ENCODE measurements at regions not wholly inside any gene's neighbourhood (a gene's known extent, or its start where the extent isn't known, plus 50 kb on each side); places are given as distances from the start of the nearest gene placed in this dataset.
"Not testable (repeated sequence)": the region's sequence is repeated elsewhere in the genome, so short reads cannot be mapped to it uniquely, and the experiment has no call there.

DNA sequence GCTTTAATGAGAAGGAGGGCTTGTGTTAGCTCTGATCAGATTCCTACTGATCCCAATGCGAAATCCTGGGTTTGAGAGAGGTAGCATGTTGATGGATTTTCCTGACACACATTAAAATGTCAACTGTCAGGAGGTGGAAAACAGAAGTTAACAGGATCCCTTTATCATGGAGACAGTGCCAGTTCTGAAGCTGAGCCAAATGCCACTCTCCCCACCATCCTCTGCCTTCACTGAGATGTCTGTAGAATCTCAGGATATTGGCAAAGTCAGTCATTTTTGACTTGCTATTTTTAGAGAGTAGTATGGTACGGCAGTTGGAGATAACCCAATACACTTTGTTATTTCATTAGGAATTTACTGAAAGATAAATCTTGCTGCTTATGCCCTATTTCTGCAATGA lies 1816.2 kb upstream of the FLRT2 start:
- H3K9ac ChIP-seq (ENCODE audit: low read length) = no peak overlapping the region
- no peaks in the 10 kb centered on the region for H3K4me1 ChIP-seq (ENCODE audit: control insufficient read depth, insufficient read depth, low read length)
- no peaks in the 10 kb centered on the region for H3K9me3 ChIP-seq (ENCODE audit: control insufficient read depth, low read length)
- no peaks in the 10 kb centered on the region for H3K27me3 ChIP-seq (replicated peaks; ENCODE audit: control insufficient read depth, insufficient read depth, low read length)
- H3K36me3 ChIP-seq (ENCODE audit: control insufficient read depth, insufficient read depth, low read length, severe bottlenecking) = no peaks in the 10 kb centered on the region
- no peak for DNase-seq (ENCODE audit: low read depth)
- H3K4me3 ChIP-seq (ENCODE audit: low read length) = no peak overlapping the region

DNA sequence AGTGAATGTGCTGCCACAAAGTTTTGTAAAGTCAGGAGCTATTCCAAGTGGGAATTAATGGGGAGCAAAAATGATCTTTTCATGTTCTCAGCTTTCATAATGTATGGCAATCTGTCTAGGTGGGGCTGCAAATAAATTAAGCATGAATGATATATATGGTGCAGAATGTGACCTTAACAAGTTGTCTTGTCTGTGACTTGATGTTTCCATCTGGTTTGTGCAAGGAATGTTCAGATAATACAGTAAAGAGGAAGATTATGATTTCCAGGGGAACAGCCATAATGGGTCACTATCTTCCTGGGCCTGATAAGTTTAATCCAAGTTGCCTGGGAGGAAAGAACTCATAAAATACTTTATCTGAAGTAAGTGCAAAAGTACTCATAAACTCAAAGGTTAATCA lies 1815.8 kb upstream of the FLRT2 start:
- no peak overlapping the region for H3K4me3 ChIP-seq (ENCODE audit: low read length)
- no peaks in the 10 kb centered on the region for H3K36me3 ChIP-seq (ENCODE audit: control insufficient read depth, insufficient read depth, low read length, severe bottlenecking)
- no peak for DNase-seq (ENCODE audit: low read depth)
- no peaks in the 10 kb centered on the region for H3K4me1 ChIP-seq (ENCODE audit: control insufficient read depth, insufficient read depth, low read length)
- no peaks in the 10 kb centered on the region for H3K9me3 ChIP-seq (ENCODE audit: control insufficient read depth, low read length)
- H3K9ac ChIP-seq (ENCODE audit: low read length) = no peak overlapping the region
- no peaks in the 10 kb centered on the region for H3K27me3 ChIP-seq (replicated peaks; ENCODE audit: control insufficient read depth, insufficient read depth, low read length)

DNA sequence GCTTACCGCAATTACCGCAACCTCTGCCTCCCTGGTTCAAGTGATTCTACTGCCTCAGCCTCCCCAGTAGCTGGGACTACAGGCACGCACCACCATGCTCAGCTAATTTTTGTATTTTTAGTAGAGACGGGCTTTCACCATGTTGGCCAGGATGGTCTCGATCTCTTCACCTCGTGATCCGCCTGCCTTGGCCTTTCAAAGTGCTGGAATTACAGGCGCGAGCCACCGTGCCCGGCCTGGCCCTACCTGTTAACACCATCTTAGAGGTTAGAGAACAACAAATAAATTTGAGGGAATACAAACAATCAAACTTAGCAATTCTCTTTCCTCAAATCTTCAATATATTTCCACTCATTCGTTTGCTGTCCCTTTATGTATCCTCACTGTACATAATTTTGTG lies 1810.5 kb upstream of the FLRT2 start:
- not testable (repeated sequence) for H3K36me3 ChIP-seq (ENCODE audit: control insufficient read depth, insufficient read depth, low read length, severe bottlenecking); H3K27me3 ChIP-seq (replicated peaks; ENCODE audit: control insufficient read depth, insufficient read depth, low read length); H3K4me1 ChIP-seq (ENCODE audit: control insufficient read depth, insufficient read depth, low read length); DNase-seq (ENCODE audit: low read depth); H3K9ac ChIP-seq (ENCODE audit: low read length); H3K4me3 ChIP-seq (ENCODE audit: low read length); H3K9me3 ChIP-seq (ENCODE audit: control insufficient read depth, low read length)

DNA sequence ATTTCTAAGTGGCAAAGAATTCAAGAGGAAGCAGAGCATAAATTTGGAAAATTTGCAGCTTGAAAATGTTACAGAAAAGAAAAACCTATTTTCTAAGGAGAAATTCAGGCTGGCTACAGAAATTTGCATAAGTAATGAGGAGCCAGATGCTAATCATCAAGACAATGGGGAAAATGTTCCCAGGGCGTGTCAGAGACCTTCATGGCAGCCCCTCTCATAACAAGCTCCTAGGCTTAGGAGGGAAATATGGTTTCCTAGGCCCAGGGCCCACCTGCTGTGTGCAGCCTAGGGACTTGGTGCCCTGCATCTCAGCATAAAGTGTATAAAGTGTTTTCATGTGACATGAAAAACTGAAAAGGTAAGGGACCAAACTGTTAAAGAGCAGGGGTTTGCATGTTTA lies 1796.3 kb upstream of the FLRT2 start:
- H3K27me3 ChIP-seq (replicated peaks; ENCODE audit: control insufficient read depth, insufficient read depth, low read length) = no peaks in the 10 kb centered on the region
- H3K9me3 ChIP-seq (ENCODE audit: control insufficient read depth, low read length) = no peaks in the 10 kb centered on the region
- DNase-seq (ENCODE audit: low read depth) = no peak
- no peak overlapping the region for H3K4me3 ChIP-seq (ENCODE audit: low read length)
- no peak overlapping the region for H3K9ac ChIP-seq (ENCODE audit: low read length)
- H3K36me3 ChIP-seq (ENCODE audit: control insufficient read depth, insufficient read depth, low read length, severe bottlenecking) = no peaks in the 10 kb centered on the region
- H3K4me1 ChIP-seq (ENCODE audit: control insufficient read depth, insufficient read depth, low read length) = no peaks in the 10 kb centered on the region

DNA sequence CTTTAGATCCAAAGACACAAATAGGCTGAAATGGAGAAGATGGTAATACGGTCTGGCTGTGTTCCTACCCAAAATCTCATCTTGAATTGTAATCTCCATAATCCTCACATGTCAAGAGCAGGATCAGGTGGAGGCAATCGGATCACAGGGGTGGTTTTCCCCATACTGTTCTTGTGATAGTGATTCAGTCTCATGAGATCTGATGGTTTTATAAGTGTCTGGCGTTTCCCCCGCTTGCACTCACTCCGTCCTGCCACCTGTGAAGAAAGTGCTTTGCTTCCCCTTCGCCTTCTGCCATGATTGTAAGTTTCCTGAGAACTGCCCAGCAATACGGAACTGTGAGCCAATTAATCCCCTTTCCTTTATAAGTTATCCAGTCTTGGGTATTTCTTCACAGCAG lies 1795.5 kb upstream of the FLRT2 start:
- Histone ChIP-seq H3K9me3 (ENCODE audit: control insufficient read depth, low read length) (no peaks in the 10 kb centered on the region), H3K9ac (ENCODE audit: low read length) (no peak overlapping the region), H3K27me3 (replicated peaks; ENCODE audit: control insufficient read depth, insufficient read depth, low read length) (no peaks in the 10 kb centered on the region), H3K4me3 (ENCODE audit: low read length) (no peak overlapping the region), H3K36me3 (ENCODE audit: control insufficient read depth, insufficient read depth, low read length, severe bottlenecking) (no peaks in the 10 kb centered on the region), H3K4me1 (ENCODE audit: control insufficient read depth, insufficient read depth, low read length) (no peaks in the 10 kb centered on the region)
- DNase-seq (ENCODE audit: low read depth) = no peak

DNA sequence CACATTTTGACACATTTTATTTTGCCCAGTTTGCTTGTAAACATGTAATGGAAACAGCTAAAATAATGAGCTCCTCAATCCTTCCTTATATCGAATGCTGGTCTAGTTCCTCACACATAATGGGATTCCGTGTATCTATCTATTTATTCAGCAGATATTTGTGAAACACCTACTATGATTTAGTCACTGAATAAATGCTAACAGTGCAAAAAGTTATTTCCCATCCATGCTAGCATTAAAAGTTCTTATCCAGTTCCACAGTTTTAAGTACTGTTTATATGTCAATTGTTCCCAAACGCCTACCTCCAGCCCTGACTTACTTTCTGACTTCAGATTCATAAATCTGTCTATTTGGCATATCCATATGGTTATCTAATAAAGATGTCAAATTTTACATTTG lies 1788.7 kb upstream of the FLRT2 start:
- Histone ChIP-seq H3K9me3 (ENCODE audit: control insufficient read depth, low read length) (no peaks in the 10 kb centered on the region), H3K9ac (ENCODE audit: low read length) (no peak overlapping the region), H3K4me1 (ENCODE audit: control insufficient read depth, insufficient read depth, low read length) (no peaks in the 10 kb centered on the region), H3K27me3 (replicated peaks; ENCODE audit: control insufficient read depth, insufficient read depth, low read length) (no peaks in the 10 kb centered on the region), H3K36me3 (ENCODE audit: control insufficient read depth, insufficient read depth, low read length, severe bottlenecking) (no peaks in the 10 kb centered on the region), H3K4me3 (ENCODE audit: low read length) (no peak overlapping the region)
- DNase-seq (ENCODE audit: low read depth) = no peak

DNA sequence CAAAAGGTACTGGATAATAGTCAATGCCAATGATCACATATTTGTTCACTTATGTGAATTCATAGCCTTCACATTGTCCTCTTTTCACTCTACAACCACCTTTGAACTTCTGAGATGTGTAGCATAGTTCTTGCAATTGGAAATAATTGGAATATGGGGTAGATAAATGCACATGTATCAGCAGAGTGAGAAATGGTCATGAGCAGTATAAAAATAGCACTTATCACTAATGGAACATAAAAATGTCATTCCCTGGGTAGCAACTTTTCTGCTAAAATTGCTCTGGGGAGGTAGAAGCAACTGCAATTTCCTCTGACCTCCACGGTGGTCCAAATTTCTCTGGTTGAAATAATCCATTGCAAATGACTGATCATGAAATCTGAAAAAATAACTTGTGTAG lies 1785.7 kb upstream of the FLRT2 start:
- no peak overlapping the region for H3K4me3 ChIP-seq (ENCODE audit: low read length)
- no peaks in the 10 kb centered on the region for H3K27me3 ChIP-seq (replicated peaks; ENCODE audit: control insufficient read depth, insufficient read depth, low read length)
- H3K36me3 ChIP-seq (ENCODE audit: control insufficient read depth, insufficient read depth, low read length, severe bottlenecking) = no peaks in the 10 kb centered on the region
- no peak for DNase-seq (ENCODE audit: low read depth)
- no peaks in the 10 kb centered on the region for H3K4me1 ChIP-seq (ENCODE audit: control insufficient read depth, insufficient read depth, low read length)
- no peaks in the 10 kb centered on the region for H3K9me3 ChIP-seq (ENCODE audit: control insufficient read depth, low read length)
- H3K9ac ChIP-seq (ENCODE audit: low read length) = no peak overlapping the region

DNA sequence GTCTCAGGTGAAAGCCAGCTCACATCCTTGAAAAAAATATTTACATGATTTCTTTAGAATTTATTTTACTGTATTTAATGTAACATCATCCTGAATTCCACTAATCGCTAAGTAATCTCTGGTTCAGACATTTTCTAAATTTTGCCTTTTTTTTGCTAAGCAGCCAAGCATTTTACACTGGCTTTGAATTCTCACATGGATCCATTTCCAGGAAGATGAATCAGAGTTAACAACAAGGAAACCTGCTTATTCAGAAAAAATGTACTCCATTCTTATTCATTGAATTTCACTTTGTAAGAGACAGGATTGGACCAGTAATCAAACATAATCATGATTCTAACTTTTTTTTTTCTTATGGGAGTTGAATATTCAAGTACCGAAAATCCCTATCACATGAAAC lies 1785.1 kb upstream of the FLRT2 start:
- no peaks in the 10 kb centered on the region for H3K4me1 ChIP-seq (ENCODE audit: control insufficient read depth, insufficient read depth, low read length)
- H3K27me3 ChIP-seq (replicated peaks; ENCODE audit: control insufficient read depth, insufficient read depth, low read length) = no peaks in the 10 kb centered on the region
- H3K9ac ChIP-seq (ENCODE audit: low read length) = no peak overlapping the region
- H3K9me3 ChIP-seq (ENCODE audit: control insufficient read depth, low read length) = no peaks in the 10 kb centered on the region
- no peak overlapping the region for H3K4me3 ChIP-seq (ENCODE audit: low read length)
- H3K36me3 ChIP-seq (ENCODE audit: control insufficient read depth, insufficient read depth, low read length, severe bottlenecking) = no peaks in the 10 kb centered on the region
- no peak for DNase-seq (ENCODE audit: low read depth)

DNA sequence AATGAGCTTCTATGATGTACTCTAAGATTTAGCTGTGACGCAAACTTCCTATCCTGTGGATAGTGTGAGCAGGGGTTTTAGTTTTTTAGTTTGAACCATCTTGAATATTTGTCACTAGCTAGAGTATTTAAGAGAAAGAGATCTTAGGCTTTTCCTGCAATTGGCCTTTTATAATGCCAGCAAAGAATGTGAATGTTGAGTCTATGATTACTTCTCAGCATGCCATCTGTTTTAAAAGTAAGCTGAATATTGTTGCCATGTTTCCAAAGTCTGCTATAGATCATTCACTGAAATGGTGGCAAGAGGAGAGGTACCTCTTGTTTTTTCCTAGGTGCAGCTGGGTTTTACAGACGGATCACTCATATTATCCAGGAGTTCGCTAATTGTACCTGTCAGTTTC lies 1783.6 kb upstream of the FLRT2 start:
- Histone ChIP-seq H3K4me3 (ENCODE audit: low read length) (no peak overlapping the region), H3K4me1 (ENCODE audit: control insufficient read depth, insufficient read depth, low read length) (no peaks in the 10 kb centered on the region), H3K27me3 (replicated peaks; ENCODE audit: control insufficient read depth, insufficient read depth, low read length) (no peaks in the 10 kb centered on the region), H3K9ac (ENCODE audit: low read length) (no peak overlapping the region), H3K36me3 (ENCODE audit: control insufficient read depth, insufficient read depth, low read length, severe bottlenecking) (no peaks in the 10 kb centered on the region), H3K9me3 (ENCODE audit: control insufficient read depth, low read length) (no peaks in the 10 kb centered on the region)
- no peak for DNase-seq (ENCODE audit: low read depth)

DNA sequence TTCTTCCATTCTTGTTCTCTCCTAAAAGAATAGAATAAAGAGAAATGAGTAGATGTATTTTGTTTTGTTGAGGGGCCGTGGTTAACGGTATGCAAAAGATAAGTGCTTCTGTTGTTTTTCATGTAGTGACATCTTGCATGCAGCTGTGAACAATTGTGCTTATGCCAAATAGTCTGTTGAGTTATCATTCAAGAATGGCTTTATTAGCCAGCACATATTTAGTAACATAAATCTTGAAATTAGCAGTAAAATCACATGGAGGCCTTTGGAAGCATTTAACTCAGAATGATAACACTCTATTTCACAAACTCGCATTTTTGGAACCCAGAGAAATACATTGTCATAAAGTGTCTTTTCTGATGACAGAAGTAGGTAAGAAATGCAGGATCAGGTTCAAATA lies 1772.0 kb upstream of the FLRT2 start:
- no peaks in the 10 kb centered on the region for H3K36me3 ChIP-seq (ENCODE audit: control insufficient read depth, insufficient read depth, low read length, severe bottlenecking)
- H3K27me3 ChIP-seq (replicated peaks; ENCODE audit: control insufficient read depth, insufficient read depth, low read length) = no peaks in the 10 kb centered on the region
- peaks cover 10% of the 10 kb centered on the region for H3K4me1 ChIP-seq (ENCODE audit: control insufficient read depth, insufficient read depth, low read length)
- H3K4me3 ChIP-seq (ENCODE audit: low read length) = no peak overlapping the region
- no peaks in the 10 kb centered on the region for H3K9me3 ChIP-seq (ENCODE audit: control insufficient read depth, low read length)
- DNase-seq (ENCODE audit: low read depth) = peak; percentile 44
- no peak overlapping the region for H3K9ac ChIP-seq (ENCODE audit: low read length)

DNA sequence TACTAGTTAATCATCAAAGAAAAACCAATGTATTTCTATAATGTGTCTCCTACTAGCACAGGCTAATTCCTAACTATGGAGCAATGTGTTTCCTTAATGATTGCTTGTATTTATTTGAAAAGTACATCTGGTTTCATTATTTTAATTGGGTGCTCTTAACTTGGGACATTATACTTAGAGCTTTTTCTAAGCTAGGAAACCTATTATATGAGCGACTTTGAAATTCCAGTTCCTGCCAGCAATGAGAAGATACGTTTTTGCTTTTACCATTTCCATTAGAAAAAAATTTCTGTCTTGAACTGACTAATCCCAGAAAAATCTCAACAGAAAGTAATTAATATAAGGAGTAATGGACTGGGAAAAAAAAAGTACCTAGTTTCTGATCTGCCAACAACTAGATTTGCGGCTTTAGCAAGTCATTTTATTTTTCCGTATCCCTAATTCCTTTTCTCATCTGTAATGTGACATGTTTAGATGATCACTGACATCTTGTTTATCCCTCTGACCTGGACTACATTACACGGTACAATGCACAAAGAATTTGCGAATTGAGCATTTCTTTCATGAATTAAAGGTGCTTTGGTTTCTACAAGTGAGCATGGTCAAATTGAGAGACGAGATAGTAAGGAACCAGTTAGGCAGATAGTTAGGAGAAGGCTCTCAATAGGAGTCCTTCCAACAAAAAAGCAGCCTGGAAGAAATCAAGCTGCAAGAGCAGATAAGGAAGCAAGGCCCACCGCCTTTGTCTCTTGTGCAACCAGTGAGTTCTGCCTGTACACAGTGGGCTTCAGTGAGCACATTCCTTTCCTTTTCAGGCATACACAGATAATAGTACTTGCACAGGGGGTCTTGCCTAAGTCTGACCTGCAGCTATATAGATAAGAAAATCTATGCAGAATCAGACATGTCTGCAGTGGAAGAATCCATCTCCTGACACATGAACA lies 1765.0 kb upstream of the FLRT2 start:
- Histone ChIP-seq H3K9ac (ENCODE audit: low read length) (no peak overlapping the region), H3K4me3 (ENCODE audit: low read length) (no peak overlapping the region), H3K36me3 (ENCODE audit: control insufficient read depth, insufficient read depth, low read length, severe bottlenecking) (no peaks in the 10 kb centered on the region), H3K4me1 (ENCODE audit: control insufficient read depth, insufficient read depth, low read length) (no peaks in the 10 kb centered on the region), H3K27me3 (replicated peaks; ENCODE audit: control insufficient read depth, insufficient read depth, low read length) (no peaks in the 10 kb centered on the region), H3K9me3 (ENCODE audit: control insufficient read depth, low read length) (no peaks in the 10 kb centered on the region)
- no peak for DNase-seq (ENCODE audit: low read depth)

DNA sequence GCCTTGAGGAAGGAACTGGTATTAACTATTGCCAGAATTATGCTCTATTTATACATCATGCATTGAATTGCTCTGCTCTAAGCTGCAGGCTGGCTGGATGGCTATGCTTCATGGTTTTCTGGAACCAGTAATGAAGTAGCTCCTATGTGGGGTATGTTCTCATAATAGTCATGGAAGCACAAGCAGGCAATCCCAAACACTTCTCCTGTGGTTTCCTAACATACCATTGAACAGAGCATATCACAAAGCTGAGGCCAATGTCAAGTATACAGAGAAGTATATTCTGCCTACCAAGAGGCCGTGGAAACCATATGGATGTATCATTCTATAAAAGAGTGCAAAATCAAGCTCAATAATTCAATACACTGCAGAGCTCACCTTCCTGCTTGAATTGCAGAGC lies 1752.4 kb upstream of the FLRT2 start:
- no peaks in the 10 kb centered on the region for H3K36me3 ChIP-seq (ENCODE audit: control insufficient read depth, insufficient read depth, low read length, severe bottlenecking)
- no peaks in the 10 kb centered on the region for H3K9me3 ChIP-seq (ENCODE audit: control insufficient read depth, low read length)
- H3K27me3 ChIP-seq (replicated peaks; ENCODE audit: control insufficient read depth, insufficient read depth, low read length) = no peaks in the 10 kb centered on the region
- H3K4me3 ChIP-seq (ENCODE audit: low read length) = no peak overlapping the region
- H3K9ac ChIP-seq (ENCODE audit: low read length) = no peak overlapping the region
- DNase-seq (ENCODE audit: low read depth) = peak; percentile 30
- peaks cover 7% of the 10 kb centered on the region for H3K4me1 ChIP-seq (ENCODE audit: control insufficient read depth, insufficient read depth, low read length)

Data from adipocyte (in vitro differentiated cells).